Parathyroid adenoma (tissue), 2 donors: ENCODE measurements at regions not wholly inside any gene's neighbourhood (a gene's known extent, or its start where the extent isn't known, plus 50 kb on each side); places are given as distances from the start of the nearest gene placed in this dataset.

Source experiments
- H2AFZ ChIP-seq: fragments of 300-600 bp; sonication (generic); one replicate; pipeline ENCODE4 v1.7.0; 2017; ENCODE audit warnings: antibody characterized with exemption, mild to moderate bottlenecking
- H3K27ac ChIP-seq: fragments of 300-600 bp; sonication (generic); one replicate; pipeline ENCODE4 v1.7.0; 2017
- H3K27me3 ChIP-seq: fragments of 300-600 bp; sonication (generic); one replicate; pipeline ENCODE4 v1.7.0; 2017; ENCODE audit warnings: low read length; ENCODE audit not compliant: control insufficient read depth, insufficient read depth
- H3K36me3 ChIP-seq: fragments of 300-600 bp; sonication (generic); one replicate; pipeline ENCODE4 v1.7.0; 2017; ENCODE audit warnings: low read length; ENCODE audit not compliant: control insufficient read depth, insufficient read depth
- H3K4me1 ChIP-seq: fragments of 300-600 bp; sonication (generic); one replicate; pipeline ENCODE4 v1.7.0; 2017; ENCODE audit warnings: control low read depth
- H3K4me2 ChIP-seq: fragments of 300-600 bp; sonication (generic); one replicate; pipeline ENCODE4 v1.7.0; 2017; ENCODE audit warnings: low read length
- H3K4me3 ChIP-seq: fragments of 300-600 bp; sonication (generic); one replicate; pipeline ENCODE4 v1.7.0; 2017; ENCODE audit warnings: low read depth, low read length
- H3K79me2 ChIP-seq: fragments of 300-600 bp; sonication (generic); one replicate; pipeline ENCODE4 v1.7.0; 2017; ENCODE audit warnings: control low read depth
- H3K9ac ChIP-seq: fragments of 300-600 bp; sonication (generic); one replicate; pipeline ENCODE4 v1.7.0; 2017; ENCODE audit warnings: mild to moderate bottlenecking
- H3K9me3 ChIP-seq: fragments of 300-600 bp; sonication (generic); one replicate; pipeline ENCODE4 v1.7.0; 2017; ENCODE audit warnings: low read length; ENCODE audit not compliant: control insufficient read depth
- TF ChIP-seq, protein P1 (sequence below): fragments of 300-600 bp; sonication (generic); IDR thresholded peaks from one replicate; pipeline ENCODE4 v1.7.0; 2017; ENCODE audit warnings: antibody characterized with exemption, mild to moderate bottlenecking
- donor health status: primary hyperparathyroidism.

DNA sequence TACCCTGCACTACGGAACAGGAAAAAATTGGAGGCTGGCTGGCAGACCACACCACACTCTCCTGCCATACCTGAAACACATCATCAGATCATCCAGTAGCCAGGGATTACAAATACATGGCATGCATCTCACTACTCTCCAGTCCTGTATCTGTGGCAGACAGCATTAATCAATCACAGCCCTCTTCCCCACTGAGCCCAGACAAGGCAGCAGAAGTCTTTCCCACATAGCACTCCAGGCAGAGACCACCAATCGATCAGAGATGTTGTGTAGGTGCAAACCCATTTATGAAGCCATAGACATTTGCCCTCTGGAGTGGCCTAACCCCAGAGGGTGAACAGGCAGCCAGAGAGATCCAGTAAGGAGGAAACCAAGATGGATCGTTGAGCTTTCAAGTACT lies 410.9 kb upstream of the PROK2 start:
- no peak overlapping the region for H2AFZ ChIP-seq
- H3K27me3 ChIP-seq: no peaks in the 10 kb centered on the region
- TF ChIP-seq, protein P1, sequence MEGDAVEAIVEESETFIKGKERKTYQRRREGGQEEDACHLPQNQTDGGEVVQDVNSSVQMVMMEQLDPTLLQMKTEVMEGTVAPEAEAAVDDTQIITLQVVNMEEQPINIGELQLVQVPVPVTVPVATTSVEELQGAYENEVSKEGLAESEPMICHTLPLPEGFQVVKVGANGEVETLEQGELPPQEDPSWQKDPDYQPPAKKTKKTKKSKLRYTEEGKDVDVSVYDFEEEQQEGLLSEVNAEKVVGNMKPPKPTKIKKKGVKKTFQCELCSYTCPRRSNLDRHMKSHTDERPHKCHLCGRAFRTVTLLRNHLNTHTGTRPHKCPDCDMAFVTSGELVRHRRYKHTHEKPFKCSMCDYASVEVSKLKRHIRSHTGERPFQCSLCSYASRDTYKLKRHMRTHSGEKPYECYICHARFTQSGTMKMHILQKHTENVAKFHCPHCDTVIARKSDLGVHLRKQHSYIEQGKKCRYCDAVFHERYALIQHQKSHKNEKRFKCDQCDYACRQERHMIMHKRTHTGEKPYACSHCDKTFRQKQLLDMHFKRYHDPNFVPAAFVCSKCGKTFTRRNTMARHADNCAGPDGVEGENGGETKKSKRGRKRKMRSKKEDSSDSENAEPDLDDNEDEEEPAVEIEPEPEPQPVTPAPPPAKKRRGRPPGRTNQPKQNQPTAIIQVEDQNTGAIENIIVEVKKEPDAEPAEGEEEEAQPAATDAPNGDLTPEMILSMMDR: no peak
- no peak overlapping the region for H3K4me3 ChIP-seq
- no peak overlapping the region for H3K27ac ChIP-seq
- H3K9ac ChIP-seq: no peak overlapping the region
- peaks cover 5% of the 10 kb centered on the region for H3K36me3 ChIP-seq
- no peaks in the 10 kb centered on the region for H3K79me2 ChIP-seq
- no peak overlapping the region for H3K4me2 ChIP-seq
- H3K4me1 ChIP-seq: no peaks in the 10 kb centered on the region
- H3K9me3 ChIP-seq: no peaks in the 10 kb centered on the region

DNA sequence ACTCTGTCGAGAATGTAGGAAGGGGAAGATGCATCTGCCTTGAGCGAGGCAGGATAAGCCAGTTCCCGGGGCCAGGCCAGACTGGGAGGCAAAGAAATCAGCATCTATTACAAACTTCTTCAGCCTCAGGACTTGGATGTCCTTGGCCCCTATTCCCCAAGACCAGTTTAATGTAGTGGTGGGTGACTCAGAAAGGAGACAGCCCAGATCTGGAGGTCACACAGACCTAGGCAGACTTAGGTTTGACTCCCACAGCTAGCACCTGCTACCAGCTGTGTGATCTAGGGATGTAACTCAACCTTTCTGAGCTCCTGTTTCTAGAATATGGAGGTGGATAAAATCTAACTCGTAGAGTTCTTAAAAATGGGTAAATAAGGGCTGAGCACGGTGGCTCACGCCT lies 409.5 kb upstream of the PROK2 start:
- TF ChIP-seq, protein P1: no peak
- no peak overlapping the region for H3K27ac ChIP-seq

DNA sequence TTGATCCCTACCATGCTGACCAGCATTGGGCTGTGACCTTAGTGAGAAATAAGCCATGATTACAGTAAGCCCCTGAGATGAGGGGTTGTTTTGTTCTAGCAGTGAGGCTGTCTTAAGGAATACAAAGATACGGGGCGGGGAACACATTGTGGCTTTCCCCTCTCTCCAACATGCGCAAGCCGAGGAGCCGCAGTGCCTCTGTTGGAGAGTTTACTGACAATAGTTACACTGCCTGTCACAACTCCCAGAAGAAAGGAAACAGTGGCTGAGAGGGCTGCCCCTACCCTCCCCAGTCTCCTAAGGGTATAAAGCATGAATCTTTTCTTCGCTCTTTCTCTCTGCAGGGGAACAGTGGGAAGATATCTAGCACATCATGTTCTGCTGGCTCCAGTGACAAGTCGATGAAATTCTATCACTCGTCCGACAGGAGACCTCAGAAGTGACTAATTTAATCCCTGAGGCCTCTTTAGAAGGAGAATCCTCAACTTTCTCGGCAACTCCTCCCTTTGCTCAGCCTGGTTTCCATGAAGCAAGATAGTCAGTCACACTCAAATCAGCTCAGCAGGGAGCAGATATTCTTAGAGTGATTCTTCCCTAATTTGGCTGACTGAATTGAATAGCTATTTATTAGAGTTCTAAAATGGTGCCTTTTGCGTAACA lies 409.0 kb upstream of the PROK2 start:
- H3K4me2 ChIP-seq: no peak overlapping the region
- TF ChIP-seq, protein P1: no peak
- H3K9me3 ChIP-seq: no peaks in the 10 kb centered on the region
- no peak overlapping the region for H3K27ac ChIP-seq
- no peak overlapping the region for H3K9ac ChIP-seq
- no peaks in the 10 kb centered on the region for H3K4me1 ChIP-seq
- no peaks in the 10 kb centered on the region for H3K27me3 ChIP-seq
- H3K79me2 ChIP-seq: no peaks in the 10 kb centered on the region
- H2AFZ ChIP-seq: no peak overlapping the region
- H3K4me3 ChIP-seq: no peak overlapping the region
- no peaks in the 10 kb centered on the region for H3K36me3 ChIP-seq

More for the DNA sequence above, 409.5 kb upstream of the PROK2 start:
- Histone ChIP-seq H2AFZ (no peak overlapping the region), H3K36me3 (no peaks in the 10 kb centered on the region), H3K79me2 (no peaks in the 10 kb centered on the region), H3K9ac (no peak overlapping the region), H3K4me2 (no peak overlapping the region), H3K4me3 (no peak overlapping the region), H3K4me1 (no peaks in the 10 kb centered on the region), H3K27me3 (no peaks in the 10 kb centered on the region), H3K9me3 (no peaks in the 10 kb centered on the region)

DNA sequence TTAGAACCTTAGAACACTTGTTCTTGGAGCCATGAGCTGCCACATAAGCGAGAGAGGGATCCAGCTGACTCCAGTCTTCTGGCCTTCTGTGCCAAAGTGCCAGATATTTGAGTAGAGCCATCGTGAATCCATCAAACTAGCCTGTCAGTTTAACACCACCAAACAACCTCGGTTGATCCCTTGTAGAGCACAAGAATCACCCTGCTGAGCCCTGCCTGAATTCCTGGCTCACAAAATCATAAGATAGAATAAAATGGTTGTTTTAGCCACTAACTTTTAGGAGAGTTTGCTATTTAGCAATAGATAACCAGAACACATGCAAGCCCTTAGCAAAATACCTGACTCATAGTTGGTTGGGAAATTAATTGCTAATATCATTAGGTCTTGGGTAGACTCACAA lies 407.6 kb upstream of the PROK2 start:
- Histone ChIP-seq H3K4me3 (no peak overlapping the region), H3K36me3 (no peaks in the 10 kb centered on the region), H3K27ac (no peak overlapping the region), H3K27me3 (no peaks in the 10 kb centered on the region), H2AFZ (no peak overlapping the region), H3K79me2 (no peaks in the 10 kb centered on the region), H3K9ac (no peak overlapping the region), H3K9me3 (no peaks in the 10 kb centered on the region), H3K4me1 (no peaks in the 10 kb centered on the region), H3K4me2 (no peak overlapping the region)
- TF ChIP-seq, protein P1: no peak
